ENCODE measurements at regions not wholly inside any gene's neighbourhood (a gene's known extent, or its start where the extent isn't known, plus 50 kb on each side); places are given as distances from the start of the nearest gene placed in this dataset.

DNA sequence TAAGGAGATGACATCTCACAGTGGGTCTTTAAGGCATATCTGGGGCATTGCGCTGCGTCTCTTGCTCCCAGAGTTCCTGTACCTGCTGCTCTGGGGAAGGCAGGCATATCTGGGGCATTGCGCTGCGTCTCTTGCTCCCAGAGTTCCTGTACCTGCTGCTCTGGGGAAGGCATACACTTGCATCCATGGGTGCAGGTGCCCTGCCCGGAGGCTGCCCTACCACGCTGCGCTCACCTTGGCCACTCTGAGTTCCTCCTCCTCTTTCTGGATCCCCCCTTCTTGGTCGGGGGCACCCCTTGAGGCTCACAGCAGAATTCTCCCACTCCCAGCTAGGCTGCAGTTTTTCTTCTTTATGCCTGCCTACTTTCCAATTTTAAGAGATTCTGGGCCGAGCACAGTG, 60.9 kb upstream of the TMTC4 start:
- H3K27ac ChIP-seq (ENCODE audit: low read depth in 1 of 2, low read length in 2 of 2): no peak overlapping the region
- WGBS: 92% methylated on average over 9 of the region's 9 CpGs

DNA sequence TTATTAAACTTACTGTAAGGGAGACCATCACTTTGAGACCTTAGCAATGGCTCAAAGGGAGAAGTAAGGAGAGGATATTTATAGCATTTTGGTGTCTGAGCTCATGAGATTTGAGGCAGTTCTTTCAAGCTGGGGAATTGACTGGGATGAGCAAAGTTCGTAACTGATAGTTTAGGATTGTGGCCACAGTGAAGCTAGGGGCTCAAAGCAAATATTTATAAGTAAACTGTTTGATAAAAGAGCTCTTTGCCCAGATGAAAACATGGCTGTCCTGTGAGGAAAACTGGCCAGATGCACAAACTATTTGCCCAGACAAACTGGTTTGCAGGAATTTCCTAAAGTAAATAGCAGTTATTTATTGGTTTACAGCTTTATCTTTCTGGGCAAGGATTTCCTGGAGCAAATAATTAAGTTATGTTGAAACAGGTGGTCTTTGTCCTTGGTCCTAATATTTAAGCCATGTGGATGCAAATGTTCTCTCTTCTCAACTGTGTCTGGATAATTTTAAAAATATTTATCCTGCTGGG, 59.7 kb upstream of the TMTC4 start:
- Histone ChIP-seq H3K9ac (ENCODE audit: low read depth in 1 of 2, low read length in 2 of 2) (no peak overlapping the region), H3K36me3 (ENCODE audit: control insufficient read depth in 4 of 4, insufficient read depth in 3 of 4, low read depth in 1 of 4, low read length in 3 of 4) (no peaks in the 10 kb centered on the region), H3K27ac (ENCODE audit: low read depth in 1 of 2, low read length in 2 of 2) (peak overlapping the region; percentile 44 to 60), H3K4me3 (ENCODE audit: low read depth in 1 of 3, low read length in 3 of 3) (no peak overlapping the region), H3K4me1 (ENCODE audit: control insufficient read depth in 4 of 4, insufficient read depth in 4 of 4, low read length in 3 of 4) (peaks cover 8 to 36% (median 14%) of the 10 kb centered on the region in 4 donors), H3K9me3 (ENCODE audit: control insufficient read depth in 4 of 4, low read length in 3 of 4) (no peaks in the 10 kb centered on the region), H3K27me3 (ENCODE audit: control insufficient read depth in 4 of 4, insufficient read depth in 4 of 4, low read length in 3 of 4) (no peaks in the 10 kb centered on the region)
- WGBS: 14% methylated on average over 1 of the region's 1 CpG
- no peak for DNase-seq (ENCODE audit: low spot score)
- TF ChIP-seq NR2F2 (IDR thresholded peaks at IDR 0.05): no peak
- TF ChIP-seq SP1 (IDR thresholded peaks at IDR 0.05): peak; percentile 92
- TF ChIP-seq HNF4A (conservative IDR thresholded peaks at IDR 0.05): peak; percentile 90 to 95
- peak; percentile 30 for TF ChIP-seq TAF1 (conservative IDR thresholded peaks at IDR 0.05)
- TF ChIP-seq, protein P1, sequence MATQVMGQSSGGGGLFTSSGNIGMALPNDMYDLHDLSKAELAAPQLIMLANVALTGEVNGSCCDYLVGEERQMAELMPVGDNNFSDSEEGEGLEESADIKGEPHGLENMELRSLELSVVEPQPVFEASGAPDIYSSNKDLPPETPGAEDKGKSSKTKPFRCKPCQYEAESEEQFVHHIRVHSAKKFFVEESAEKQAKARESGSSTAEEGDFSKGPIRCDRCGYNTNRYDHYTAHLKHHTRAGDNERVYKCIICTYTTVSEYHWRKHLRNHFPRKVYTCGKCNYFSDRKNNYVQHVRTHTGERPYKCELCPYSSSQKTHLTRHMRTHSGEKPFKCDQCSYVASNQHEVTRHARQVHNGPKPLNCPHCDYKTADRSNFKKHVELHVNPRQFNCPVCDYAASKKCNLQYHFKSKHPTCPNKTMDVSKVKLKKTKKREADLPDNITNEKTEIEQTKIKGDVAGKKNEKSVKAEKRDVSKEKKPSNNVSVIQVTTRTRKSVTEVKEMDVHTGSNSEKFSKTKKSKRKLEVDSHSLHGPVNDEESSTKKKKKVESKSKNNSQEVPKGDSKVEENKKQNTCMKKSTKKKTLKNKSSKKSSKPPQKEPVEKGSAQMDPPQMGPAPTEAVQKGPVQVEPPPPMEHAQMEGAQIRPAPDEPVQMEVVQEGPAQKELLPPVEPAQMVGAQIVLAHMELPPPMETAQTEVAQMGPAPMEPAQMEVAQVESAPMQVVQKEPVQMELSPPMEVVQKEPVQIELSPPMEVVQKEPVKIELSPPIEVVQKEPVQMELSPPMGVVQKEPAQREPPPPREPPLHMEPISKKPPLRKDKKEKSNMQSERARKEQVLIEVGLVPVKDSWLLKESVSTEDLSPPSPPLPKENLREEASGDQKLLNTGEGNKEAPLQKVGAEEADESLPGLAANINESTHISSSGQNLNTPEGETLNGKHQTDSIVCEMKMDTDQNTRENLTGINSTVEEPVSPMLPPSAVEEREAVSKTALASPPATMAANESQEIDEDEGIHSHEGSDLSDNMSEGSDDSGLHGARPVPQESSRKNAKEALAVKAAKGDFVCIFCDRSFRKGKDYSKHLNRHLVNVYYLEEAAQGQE (IDR thresholded peaks at IDR 0.05): peak; percentile 72
- TF ChIP-seq, protein P2, sequence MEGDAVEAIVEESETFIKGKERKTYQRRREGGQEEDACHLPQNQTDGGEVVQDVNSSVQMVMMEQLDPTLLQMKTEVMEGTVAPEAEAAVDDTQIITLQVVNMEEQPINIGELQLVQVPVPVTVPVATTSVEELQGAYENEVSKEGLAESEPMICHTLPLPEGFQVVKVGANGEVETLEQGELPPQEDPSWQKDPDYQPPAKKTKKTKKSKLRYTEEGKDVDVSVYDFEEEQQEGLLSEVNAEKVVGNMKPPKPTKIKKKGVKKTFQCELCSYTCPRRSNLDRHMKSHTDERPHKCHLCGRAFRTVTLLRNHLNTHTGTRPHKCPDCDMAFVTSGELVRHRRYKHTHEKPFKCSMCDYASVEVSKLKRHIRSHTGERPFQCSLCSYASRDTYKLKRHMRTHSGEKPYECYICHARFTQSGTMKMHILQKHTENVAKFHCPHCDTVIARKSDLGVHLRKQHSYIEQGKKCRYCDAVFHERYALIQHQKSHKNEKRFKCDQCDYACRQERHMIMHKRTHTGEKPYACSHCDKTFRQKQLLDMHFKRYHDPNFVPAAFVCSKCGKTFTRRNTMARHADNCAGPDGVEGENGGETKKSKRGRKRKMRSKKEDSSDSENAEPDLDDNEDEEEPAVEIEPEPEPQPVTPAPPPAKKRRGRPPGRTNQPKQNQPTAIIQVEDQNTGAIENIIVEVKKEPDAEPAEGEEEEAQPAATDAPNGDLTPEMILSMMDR (IDR thresholded peaks at IDR 0.05; ENCODE audit: low read depth, low read length, missing input control): no peak
- TF ChIP-seq GABPA (IDR thresholded peaks at IDR 0.05 in 1 of 2, conservative IDR thresholded peaks at IDR 0.05 in 1 of 2): peak in 1 of 2 donors; percentile 60
- TF ChIP-seq RAD21 (IDR thresholded peaks at IDR 0.05): peak; percentile 50 to 56
- TF ChIP-seq EGR1 (IDR thresholded peaks at IDR 0.05; ENCODE audit: low read depth in 2 of 2): peak in 1 of 2 donors; percentile 70
- TF ChIP-seq, protein P3, sequence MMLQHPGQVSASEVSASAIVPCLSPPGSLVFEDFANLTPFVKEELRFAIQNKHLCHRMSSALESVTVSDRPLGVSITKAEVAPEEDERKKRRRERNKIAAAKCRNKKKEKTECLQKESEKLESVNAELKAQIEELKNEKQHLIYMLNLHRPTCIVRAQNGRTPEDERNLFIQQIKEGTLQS (IDR thresholded peaks at IDR 0.05): peak; percentile 55
- TF ChIP-seq, protein P4, sequence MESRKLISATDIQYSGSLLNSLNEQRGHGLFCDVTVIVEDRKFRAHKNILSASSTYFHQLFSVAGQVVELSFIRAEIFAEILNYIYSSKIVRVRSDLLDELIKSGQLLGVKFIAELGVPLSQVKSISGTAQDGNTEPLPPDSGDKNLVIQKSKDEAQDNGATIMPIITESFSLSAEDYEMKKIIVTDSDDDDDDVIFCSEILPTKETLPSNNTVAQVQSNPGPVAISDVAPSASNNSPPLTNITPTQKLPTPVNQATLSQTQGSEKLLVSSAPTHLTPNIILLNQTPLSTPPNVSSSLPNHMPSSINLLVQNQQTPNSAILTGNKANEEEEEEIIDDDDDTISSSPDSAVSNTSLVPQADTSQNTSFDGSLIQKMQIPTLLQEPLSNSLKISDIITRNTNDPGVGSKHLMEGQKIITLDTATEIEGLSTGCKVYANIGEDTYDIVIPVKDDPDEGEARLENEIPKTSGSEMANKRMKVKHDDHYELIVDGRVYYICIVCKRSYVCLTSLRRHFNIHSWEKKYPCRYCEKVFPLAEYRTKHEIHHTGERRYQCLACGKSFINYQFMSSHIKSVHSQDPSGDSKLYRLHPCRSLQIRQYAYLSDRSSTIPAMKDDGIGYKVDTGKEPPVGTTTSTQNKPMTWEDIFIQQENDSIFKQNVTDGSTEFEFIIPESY (IDR thresholded peaks at IDR 0.05): peak; percentile 89
- peak; percentile 55 to 92 for TF ChIP-seq RXRA (IDR thresholded peaks at IDR 0.05)

More for the DNA sequence above, 60.9 kb upstream of the TMTC4 start:
- no peaks in the 10 kb centered on the region for H3K36me3 ChIP-seq (ENCODE audit: control insufficient read depth in 4 of 4, insufficient read depth in 3 of 4, low read depth in 1 of 4, low read length in 3 of 4)
- H3K27me3 ChIP-seq (ENCODE audit: control insufficient read depth in 4 of 4, insufficient read depth in 4 of 4, low read length in 3 of 4): no peaks in the 10 kb centered on the region
- H3K9me3 ChIP-seq (ENCODE audit: control insufficient read depth in 4 of 4, low read length in 3 of 4): no peaks in the 10 kb centered on the region
- H3K9ac ChIP-seq (ENCODE audit: low read depth in 1 of 2, low read length in 2 of 2): no peak overlapping the region
- TF ChIP-seq SP1 (IDR thresholded peaks at IDR 0.05) (no peak), RXRA (IDR thresholded peaks at IDR 0.05) (no peak), GABPA (IDR thresholded peaks at IDR 0.05 in 1 of 2, conservative IDR thresholded peaks at IDR 0.05 in 1 of 2) (no peak), FOXA1 (IDR thresholded peaks at IDR 0.05) (no peak), FOXA2 (IDR thresholded peaks at IDR 0.05) (no peak)
- TF ChIP-seq, protein P4 (IDR thresholded peaks at IDR 0.05): no peak
- TF ChIP-seq, protein P3 (IDR thresholded peaks at IDR 0.05): no peak
- TF ChIP-seq, protein P5, sequence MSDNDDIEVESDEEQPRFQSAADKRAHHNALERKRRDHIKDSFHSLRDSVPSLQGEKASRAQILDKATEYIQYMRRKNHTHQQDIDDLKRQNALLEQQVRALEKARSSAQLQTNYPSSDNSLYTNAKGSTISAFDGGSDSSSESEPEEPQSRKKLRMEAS (IDR thresholded peaks at IDR 0.05): no peak
- TF ChIP-seq, protein P2 (IDR thresholded peaks at IDR 0.05; ENCODE audit: low read depth, low read length, missing input control): no peak
- no peak for DNase-seq (ENCODE audit: low spot score)
- peaks cover 8 to 36% (median 14%) of the 10 kb centered on the region in 4 donors for H3K4me1 ChIP-seq (ENCODE audit: control insufficient read depth in 4 of 4, insufficient read depth in 4 of 4, low read length in 3 of 4)
- no peak overlapping the region for H3K4me3 ChIP-seq (ENCODE audit: low read depth in 1 of 3, low read length in 3 of 3)

All from liver (tissue), 8 donors.